ENCODE measurements at regions not wholly inside any gene's neighbourhood (a gene's known extent, or its start where the extent isn't known, plus 50 kb on each side); places are given as distances from the start of the nearest gene placed in this dataset.

GRCh38 chr7:125847692-125848091 lies 918.1 kb upstream of the POT1 start:
- TF ChIP-seq REST (IDR thresholded peaks at IDR 0.05; ENCODE audit: unreplicated experiment) (no peak), CTCF (conservative IDR thresholded peaks at IDR 0.05; ENCODE audit: low read depth in 2 of 2) (no peak), EZH2 (IDR thresholded peaks at IDR 0.05; ENCODE audit: low read depth, unreplicated experiment) (no peak), POLR2AphosphoS5 (IDR thresholded peaks at IDR 0.05; ENCODE audit: low read depth) (no peak), EZH2phosphoT487 (IDR thresholded peaks at IDR 0.05; ENCODE audit: unreplicated experiment) (no peak), ZNF331 (CRISPR knock-in tag; IDR thresholded peaks at IDR 0.05; ENCODE audit: low read depth) (no peak), JUNB (IDR thresholded peaks at IDR 0.05; ENCODE audit: unreplicated experiment) (no peak), STAT1 (IDR thresholded peaks at IDR 0.05; ENCODE audit: unreplicated experiment) (no peak), ETS1 (IDR thresholded peaks at IDR 0.05) (no peak), CREB1 (CRISPR knock-in tag; IDR thresholded peaks at IDR 0.05; ENCODE audit: low read depth) (no peak), NANOG (IDR thresholded peaks at IDR 0.05; ENCODE audit: borderline replicate concordance) (no peak), ZNF114 (CRISPR knock-in tag; IDR thresholded peaks at IDR 0.05) (no peak), ZNF462 (CRISPR knock-in tag; IDR thresholded peaks at IDR 0.05) (no peak)

Measured in GM23338 (cell line).